GM10266 (cell line): ENCODE measurements at regions not wholly inside any gene's neighbourhood (a gene's known extent, or its start where the extent isn't known, plus 50 kb on each side); places are given as distances from the start of the nearest gene placed in this dataset.

ENCODE experiments used
- DNase-seq: peaks from one replicate; pipeline ENCODE4 v3.0.0; 2012; ENCODE audit errors: extremely low spot score
- CTCF ChIP-seq: IDR thresholded peaks from 2 replicates; pipeline ENCODE4 v1.5.1; 2012; ENCODE audit warnings: mild to moderate bottlenecking, low read depth; ENCODE audit not compliant: control insufficient read depth, insufficient read depth; ENCODE audit errors: missing control alignments

- no peak for TF ChIP-seq CTCF
- no peak for DNase-seq
Observed at GRCh38 chr9:79353856-79354520, 217.8 kb upstream of the TLE4 start.

GRCh38 chr9:79357194-79357593, 214.6 kb upstream of the TLE4 start:
- DNase-seq: no peak

GRCh38 chr9:79357616-79358015, 214.1 kb upstream of the TLE4 start:
- DNase-seq: no peak
- no peak for TF ChIP-seq CTCF

More at GRCh38 chr9:79357194-79357593, 214.6 kb upstream of the TLE4 start:
- no peak for TF ChIP-seq CTCF

GRCh38 chr9:79360387-79361347, 211.1 kb upstream of the TLE4 start:
- no peak for DNase-seq
- TF ChIP-seq CTCF: no peak

GRCh38 chr9:79362100-79363081, 209.4 kb upstream of the TLE4 start:
- TF ChIP-seq CTCF: no peak
- no peak for DNase-seq

- no peak for DNase-seq
- no peak for TF ChIP-seq CTCF
Observed at GRCh38 chr9:79369676-79370075, 202.1 kb upstream of the TLE4 start.
